ENCODE measurements at regions not wholly inside any gene's neighbourhood (a gene's known extent, or its start where the extent isn't known, plus 50 kb on each side); places are given as distances from the start of the nearest gene placed in this dataset.
"Not testable (repeated sequence)": the region's sequence is repeated elsewhere in the genome, so short reads cannot be mapped to it uniquely, and the experiment has no call there.

DNA sequence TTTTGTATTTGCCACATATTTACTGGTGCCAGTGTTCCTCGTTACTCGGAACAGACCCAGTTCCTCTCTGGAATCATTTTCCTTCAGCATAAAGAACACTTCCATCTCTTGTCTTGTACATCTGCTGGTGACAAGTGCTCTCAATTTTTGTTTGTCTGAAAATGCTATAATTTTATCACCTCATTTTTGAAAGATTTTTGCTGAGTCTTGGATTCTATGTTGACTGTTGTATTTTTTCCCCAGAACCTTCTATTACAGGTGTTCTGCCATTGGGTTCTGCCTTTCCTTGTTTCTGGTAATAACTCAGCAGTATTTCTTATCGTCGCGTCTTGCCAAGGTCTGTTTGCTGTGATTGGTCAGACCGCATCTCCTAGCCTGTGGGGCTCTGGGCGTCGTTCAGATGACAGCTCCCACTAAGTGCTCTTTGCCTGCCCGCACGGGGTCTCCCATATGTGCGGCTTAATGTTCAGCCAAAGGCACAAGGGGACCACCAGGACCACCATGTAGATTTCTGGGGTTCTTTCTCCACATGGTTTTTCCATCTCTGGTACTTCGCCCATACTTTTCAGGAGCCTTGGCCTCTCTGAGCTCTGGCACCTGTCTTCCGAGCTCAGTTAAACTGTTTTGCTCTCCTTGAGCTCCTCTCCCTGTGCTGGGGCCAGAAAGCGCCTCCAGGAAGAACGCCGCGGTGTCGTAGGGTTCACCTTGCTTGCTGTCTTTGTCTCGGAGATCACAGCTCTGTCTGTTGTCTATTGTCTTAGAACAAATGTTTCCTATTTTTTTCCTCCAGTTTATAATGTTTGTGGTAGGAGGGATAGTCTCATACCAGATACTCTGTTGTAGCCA is 80.0 kb downstream of the METRNL start:
- no peak for DNase-seq

DNA sequence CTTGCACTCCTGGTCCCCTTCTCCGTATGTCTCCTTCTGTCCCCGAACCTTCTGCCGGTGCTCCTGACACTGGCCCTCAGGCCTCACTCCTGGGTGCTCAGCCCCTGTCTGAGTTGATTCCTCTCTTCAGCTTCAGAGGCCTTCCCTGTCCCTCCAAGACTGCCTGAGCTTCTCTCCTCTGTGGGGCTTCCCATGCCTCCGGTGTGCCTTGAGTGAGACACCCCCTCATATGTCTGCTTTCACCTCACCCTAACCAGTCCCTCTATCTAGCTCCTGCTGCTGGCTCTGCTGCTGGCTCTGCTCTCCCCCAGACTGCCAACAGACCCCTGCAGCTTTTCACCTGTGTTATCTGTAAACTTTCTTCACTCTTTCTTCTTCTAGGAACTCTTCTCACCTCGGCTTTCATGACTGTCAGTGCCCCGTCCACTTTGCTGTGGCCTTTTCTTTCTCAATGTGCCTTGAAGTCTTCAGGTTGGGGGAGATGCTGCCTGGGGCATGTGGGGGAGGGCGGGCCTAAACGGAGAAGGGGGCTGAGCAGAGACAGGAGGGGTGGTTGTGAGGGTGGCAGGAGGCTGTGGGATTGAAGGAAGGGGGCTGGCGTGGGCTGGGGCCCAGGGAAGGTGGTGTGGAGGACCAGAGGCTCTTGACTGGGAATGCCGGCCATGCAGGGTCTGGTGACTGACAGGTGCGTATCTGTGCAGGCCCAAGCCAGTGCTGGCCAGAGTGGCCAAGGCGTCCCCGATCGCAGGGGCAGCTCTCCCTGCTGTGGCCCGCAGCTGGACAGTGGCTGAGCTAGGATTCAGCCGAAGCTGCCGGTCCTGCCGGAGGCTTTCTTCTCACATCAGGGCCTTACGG is 81.3 kb downstream of the METRNL start:
- DNase-seq: no peak

DNA sequence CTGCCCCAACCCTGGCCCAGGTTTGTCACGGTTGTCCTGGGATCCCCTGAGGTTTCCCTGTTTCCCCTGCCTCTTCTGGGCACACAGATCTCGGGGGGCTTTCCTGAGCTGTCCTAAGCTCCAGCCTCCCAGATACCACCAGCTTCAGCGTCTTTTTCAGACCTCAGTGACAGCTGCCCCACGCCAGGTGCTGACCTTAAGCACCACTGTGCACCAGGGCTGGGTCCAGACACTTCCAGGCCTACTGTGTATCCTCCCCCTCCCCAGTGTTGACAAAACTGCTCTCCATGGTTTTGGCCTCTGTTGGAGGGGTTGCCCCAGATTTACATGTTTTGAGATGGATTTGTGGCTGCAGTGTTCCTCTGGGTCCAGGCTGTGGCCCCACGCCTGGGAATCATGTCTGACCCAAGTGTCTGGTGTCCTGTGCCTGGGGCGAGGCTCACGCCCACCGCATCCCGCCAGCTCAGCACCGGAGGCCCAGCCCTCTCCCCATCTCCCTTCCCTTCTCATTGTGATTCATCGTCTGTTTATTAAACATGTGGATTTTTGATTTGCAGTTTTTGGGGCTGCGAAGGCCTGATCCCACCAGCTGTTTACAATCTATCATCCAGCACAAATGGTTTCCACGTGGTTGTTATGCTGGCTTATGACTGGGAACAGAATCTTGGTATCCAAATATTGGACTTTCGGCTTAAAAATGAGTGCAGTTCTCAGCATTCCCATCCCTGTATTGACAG is 82.1 kb downstream of the METRNL start:
- DNase-seq: no peak

DNA sequence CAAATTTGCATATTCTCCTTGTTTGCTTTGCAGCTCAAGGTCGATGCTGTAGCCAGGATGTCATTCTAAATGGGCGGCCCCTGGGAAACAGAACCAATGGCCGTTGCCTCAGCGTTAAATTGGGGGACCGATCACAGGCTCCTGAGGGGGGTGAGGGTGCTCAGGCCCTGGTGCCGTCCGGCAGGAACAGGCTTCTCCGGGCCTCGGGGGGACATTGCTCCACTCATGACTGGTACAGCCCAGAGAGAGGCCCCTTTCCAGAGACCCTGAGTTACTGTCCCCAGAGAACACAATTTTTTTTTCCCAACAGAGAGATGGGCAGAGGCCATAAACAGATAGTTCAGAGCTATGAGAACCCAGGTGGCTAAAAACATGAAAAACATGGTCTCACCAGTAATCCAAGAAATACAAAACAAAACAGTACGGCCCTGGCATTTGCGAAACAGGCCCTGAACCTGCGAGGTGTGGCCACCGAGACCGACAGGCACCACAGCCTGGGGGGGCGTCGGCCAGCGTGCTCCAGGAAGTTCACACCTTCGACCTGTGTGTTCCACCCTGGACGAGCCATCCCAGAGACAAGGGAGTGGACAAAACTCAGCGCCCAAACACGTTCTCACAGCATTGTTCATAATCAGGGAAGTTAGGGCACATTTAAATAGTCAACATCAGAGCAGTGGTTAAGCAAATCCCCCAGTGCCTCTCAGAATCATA is 82.8 kb downstream of the METRNL start:
- no peak for DNase-seq

DNA sequence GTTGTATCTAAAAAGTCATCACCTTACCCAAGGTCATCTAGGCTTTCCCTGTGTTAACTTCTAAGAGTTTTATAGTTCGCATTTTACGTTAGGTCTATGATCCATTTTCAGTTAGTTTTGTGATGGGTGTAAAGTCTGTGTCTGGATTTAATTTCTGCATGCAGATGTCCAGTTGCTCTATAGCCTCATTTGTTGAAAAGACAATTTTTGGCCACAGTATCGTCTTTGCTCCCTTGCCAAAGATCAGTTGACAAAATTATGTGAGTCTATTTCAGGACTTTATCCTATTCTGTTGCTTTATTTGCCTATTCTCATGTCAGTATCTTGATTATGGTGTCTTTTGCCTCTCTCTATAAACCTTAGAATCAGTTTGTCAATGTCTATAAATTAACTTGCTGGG is 85.1 kb downstream of the METRNL start:
- no peak for DNase-seq

DNA sequence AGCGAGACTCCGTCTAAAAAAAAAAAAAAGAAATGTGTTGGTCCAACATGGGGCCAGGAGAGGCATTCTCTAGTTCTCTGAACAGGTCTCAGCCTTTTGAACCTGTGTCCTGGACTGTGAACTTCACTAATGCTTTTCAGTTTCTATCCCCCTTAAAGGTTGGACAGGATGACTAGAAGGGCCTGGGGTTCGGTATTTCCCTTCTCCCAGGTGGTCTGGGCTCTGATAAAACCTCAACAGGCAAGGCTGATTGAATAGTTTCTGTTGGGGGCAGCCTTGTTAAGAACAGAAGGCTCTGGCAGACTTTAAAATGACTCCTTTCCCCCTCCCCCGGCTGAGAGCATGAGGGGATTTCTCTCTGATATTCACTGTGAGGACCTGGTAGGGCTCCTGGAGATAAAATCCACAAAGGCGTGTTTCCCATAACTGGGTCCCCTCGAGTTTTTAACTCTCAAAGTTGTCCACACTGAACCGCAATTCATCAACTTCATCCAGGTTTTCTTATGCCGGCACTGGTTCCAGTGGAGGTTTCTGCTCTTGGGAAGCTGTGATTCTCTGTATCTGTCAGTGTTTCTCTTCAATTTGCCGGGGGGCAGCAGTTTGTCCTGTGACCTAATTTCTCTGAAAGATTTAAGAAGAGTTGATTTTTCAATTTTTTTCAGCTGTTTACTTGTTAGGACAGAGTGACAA is 91.3 kb downstream of the METRNL start:
- no peak for DNase-seq

DNA sequence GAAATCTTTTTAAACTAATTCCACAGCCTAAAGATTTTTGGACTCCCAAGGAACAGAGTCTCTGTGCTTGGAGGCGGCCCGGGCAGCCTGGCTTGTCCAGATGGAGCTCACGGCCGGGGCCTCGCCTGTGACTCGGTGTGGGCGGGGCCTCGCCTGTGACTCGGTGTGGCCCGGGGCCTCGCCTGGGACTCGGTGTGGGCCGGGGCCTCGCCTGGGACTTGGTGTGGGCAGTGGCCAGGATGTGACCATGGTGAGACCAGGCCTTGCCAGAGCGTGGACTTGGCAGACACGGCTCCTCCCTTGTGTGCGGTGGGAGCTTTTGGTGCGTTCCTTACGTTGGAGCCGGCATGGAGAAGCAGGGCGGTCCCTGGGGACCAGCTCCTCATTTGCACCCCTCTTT is 92.3 kb downstream of the METRNL start:
- DNase-seq: no peak

DNA sequence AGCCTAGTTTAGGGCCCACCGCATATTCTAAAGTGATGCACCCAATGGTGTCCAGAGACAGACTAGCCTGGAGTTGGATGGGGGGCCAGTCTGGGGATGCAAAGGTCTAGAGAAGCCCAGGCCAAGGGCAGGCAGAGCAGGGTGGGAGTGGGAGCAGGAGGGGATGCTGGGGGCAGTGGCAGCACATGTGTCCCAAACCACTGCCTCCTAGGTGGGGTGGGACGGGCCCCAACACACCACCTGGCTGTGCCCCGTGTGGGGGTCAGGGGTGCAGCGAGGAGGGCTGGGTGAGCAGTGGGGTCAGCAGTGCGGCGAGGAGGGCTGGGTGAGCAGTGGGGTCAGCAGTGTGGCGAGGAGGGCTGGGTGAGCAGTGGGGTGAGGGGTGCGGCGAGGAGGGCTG is 92.7 kb downstream of the METRNL start:
- not testable (repeated sequence) for DNase-seq

DNA sequence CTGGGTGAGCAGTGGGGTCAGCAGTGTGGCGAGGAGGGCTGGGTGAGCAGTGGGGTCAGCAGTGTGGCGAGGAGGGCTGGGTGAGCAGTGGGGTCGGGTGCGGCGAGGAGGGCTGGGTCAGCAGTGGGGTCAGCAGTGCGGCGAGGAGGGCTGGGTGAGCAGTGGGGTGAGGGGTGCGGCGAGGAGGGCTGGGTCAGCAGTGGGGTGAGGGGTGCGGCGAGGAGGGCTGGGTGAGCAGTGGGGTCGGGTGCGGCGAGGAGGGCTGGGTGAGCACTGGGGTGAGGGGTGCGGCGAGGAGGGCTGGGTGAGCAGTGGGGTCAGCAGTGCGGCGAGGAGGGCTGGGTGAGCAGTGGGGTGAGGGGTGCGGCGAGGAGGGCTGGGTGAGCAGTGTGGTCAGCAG is 93.2 kb downstream of the METRNL start:
- not testable (repeated sequence) for DNase-seq

DNA sequence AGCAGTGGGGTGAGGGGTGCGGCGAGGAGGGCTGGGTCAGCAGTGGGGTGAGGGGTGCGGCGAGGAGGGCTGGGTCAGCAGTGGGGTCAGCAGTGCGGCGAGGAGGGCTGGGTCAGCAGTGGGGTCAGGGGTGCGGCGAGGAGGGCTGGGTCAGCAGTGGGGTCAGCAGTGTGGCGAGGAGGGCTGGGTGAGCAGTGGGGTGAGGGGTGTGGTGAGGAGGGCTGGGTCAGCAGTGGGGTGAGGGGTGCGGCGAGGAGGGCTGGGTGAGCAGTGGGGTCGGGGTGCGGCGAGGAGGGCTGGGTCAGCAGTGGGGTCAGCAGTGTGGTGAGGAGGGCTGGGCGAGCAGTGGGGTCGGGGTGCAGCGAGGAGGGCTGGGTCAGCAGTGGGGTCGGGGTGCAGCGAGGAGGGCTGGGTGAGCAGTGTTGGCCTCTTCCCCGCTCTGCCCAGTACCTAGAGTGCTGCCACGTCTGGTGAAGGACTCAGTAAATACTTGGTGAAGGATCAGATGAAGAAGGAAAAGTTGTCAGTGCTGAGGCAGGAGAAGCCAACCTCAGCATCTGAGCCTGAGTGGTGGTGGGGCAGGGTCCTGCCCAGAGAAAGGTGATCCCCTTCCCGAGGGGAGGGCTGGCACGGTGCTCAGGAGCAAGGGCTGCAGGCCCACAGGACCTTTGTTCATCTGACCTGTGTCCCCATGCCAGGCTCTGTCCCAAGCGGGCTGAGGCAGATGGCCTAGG is 93.9 kb downstream of the METRNL start:
- not testable (repeated sequence) for DNase-seq

DNA sequence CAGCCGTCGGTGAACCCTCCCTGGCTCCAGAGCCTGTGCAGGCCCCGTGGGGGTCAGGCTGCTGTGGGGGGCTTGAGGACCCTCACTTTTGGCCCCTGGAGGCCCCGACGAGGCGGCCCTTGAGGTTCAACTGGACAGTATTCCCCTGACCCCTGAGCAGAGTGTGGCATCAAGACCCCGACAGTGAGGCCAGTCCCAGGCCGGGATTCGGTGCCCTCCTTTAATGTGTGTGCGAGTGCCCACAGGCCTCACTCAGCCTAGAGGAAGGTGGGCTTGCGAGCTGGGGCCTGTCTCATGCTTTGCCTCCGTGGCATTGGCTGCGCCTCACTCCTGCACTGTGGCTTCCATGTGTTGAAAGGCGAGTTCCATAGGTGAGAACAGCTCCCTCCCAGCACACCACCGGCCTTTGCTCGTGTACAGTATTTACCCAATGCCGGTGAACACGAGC is 94.5 kb downstream of the METRNL start:
- no peak for DNase-seq

DNA sequence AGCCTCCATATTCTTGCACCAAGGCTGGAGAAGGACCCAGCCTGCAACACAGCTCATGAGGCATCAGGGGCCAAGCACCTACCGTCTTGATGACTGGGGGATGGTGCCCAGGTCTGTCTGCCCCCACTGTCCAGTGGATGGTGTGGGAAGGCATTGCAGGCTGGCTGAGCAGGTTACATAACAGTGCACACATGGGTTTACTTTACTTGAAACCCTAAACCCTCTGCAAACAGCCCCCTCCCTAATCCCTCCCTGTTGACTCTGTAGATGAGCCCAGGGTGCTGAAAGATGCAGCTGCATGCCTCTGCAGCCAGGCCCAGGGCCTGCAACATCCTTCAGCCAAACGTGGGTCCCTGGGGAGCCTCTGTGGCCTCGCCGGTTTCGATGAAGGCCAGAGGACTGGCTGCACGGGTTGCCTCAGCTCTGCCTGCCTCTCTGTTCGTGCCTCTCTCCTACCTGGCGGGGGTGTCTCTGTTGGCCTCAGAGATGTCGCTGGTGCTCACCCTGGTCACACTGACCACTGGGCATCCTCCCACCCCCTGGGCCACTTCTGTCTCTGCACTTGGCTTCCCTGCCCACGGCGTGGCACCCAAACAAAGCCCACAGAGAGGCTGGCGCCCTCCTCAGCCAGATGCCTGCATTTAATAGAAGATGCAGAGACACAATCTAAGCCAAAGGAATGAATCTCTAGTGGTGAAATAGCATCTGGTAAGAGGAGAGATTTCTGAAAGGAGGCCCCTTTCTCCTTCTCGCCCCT is 95.1 kb downstream of the METRNL start:
- no peak for DNase-seq

DNA sequence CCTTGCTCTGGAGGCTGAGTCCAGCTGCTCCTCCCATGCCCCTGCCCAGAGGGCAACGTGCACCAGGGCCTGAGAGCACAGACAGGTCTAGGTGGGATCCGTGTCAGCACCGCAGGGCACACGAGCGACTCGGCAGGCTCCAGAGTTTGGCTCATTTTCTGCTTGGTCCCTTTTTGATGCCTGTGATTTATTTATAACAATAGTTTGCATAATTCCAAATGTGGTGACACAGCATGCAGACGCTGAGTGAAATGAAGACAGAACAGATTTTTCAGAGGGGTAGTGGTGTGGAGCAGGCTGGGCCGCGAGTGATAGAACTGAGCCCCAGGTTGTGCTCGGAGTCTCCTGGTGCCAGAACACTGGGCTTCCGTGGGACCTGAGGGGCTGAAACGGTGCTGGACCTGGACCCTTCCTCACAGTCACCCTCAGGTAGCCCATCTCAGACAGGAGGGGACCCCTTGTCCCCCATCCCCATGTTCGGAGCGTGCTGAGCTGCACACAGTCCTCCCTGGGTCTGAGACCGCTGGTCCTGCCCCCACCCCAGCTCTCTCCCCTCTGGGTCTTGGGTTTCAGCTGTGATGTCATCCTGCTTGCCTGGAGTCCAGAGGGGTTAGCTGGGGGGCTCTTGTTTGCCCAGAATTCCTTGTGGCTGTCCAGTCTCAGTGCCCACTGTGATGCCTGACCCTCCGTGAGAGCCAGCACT is 95.9 kb downstream of the METRNL start:
- no peak for DNase-seq

DNA sequence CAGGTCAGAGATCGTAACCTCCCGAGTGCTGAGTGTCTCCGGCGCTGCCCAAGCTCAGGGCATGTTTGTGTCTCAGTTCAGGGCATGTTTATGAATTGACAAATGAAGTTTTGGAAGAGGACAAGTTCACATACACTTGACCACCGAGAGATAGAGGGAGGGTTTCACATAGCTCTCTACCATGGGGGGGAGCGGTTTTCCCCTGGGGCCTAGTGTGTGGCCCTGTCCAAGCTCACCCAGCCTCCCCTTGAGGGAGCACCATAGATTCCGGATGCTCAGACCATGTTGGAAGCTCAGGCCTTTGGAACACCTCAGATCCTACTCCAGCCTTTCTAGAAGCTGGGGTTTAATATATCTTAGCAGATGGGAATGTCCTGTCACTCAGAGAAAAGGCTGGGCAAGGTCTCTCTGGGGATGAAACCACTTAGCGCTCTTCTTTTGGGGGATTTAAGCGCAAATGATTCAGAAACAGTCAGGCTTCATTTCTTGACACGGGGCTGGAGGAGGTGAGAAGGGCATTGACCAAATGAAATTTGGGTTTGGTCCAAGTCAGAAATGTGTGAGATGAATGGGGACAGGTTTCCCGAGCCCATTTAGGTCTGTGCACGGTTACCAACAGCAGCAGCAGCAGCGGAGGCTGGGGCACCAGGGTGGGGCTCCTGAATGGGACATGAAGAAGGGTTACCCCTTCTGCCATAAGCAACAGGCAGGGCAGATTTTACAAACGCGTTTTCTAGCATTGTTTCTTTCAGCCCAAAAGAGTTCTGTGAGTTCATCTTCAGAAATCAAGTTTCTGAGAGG is 96.6 kb downstream of the METRNL start:
- no peak for DNase-seq

DNA sequence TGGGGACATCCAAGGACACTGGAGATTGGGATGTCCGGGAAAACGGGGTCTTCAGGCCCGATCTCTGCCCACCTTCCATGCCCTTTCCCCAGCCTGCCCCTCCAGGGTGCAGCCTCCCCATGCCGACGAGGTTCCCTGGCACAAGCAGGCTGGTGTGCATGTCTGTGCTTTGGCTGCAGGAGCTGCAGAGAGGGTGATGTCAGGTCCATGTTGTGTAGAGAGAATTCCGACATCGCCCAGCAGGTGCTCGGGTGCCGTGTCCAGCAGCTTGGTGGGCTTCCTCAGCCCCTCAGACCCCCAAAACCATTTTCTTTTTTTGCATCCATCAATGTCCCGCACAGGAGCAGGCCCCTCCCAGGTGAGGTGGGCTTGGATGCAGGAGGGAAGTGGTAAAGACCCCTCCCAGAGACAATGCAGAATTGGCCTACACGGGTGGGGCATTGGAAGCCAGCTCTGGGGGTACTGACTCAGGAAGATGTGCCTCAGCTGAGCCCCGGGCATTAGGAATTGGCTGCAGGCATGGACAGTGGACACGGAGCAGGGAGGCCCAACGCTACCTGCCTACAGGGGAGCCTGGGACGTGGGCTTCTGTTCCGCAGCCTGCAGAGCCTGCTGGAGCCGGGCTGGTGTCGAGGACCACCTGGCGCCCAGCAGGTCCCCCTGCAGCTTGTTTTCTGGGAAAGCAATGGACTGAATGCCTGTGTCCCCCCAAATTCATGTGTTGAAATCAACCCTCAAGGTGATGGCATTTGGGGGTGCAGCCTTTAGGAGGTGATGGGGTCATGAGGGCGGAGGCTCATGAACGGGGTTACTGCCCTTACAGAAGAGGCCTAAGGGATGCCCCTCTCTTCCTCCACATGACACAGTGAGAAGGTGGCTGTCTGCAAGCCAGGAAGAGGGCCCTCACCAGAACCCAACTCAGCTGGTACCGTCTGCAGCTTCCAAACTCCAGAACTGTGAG is 97.5 kb downstream of the METRNL start:
- no peak for DNase-seq

DNA sequence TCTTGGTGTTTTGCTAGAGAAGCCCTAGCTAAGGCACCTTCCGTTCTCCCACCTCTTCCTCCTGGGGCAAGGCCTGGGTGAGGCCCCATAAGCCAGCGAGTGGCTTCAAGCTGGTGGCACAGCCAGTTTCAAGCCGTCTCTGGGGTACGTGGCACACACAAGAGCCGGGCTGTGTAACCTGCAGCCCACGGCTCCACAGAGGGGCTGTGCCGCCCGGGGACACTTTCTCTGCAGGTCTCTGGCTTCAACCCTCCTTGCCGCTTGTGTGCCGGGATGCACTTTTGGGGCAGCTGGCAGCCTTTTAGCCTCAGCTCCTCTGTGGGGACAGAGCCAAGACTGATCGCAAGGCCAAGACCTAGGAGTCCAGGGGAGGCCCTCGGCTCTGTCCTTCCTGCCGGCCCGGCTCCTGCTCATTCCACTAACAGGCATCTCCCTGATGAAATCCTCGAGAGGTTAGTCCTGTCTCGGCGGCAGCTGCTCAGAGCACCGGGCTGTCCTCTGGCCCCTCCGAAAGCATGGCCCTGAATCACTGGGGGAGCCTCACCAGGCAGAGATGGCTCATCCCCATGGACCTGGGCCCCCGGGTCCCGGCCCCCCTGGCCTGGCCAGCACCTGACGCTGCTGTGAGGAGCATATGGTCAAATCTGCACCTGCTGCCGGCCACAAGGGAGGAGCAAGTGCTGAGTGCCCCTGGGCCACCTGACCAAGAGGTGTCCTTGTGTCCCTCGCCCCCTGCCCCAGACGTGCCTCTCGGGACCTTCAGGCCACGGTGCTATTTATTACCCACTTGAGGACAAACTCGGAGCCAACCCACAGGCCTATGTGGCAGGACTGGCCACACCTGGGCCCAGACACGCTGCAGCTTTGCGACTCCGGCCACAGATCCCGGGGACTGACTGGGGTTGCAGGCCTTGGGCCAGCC is 98.5 kb downstream of the METRNL start:
- no peak for DNase-seq

All from activated T-cell treated with anti-CD3 and anti-CD28 coated beads, Interleukin-2, amount 50 U/mL, for 1 hour (primary cell).